ENCODE measurements at regions not wholly inside any gene's neighbourhood (a gene's known extent, or its start where the extent isn't known, plus 50 kb on each side); places are given as distances from the start of the nearest gene placed in this dataset.

DNA sequence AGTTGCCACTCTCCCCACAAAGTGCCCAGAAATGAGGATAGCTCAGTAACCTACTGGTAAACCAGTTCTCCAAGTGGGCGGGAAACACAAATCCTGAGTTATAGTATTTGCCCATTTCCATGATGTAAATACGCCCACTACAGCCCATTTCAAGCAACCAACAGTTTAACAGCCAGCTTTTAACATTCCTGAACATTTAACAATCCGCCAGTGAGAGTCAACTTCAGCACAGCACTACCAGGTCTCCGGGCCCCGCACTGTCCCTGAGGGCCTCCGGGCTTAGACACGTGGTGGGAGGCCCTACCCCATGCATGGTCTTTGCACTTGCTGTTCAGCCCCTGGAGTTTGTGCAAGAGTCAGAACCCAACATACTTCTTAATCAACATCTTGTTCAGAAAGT is 132.0 kb upstream of the CTTNBP2NL start:
- Histone ChIP-seq H3K4me1 (peaks cover 34% of the 10 kb centered on the region), H3K9ac (no peak overlapping the region), H3K4me2 (no peak overlapping the region), H3K9me3 (ENCODE audit: low read depth) (no peaks in the 10 kb centered on the region), H3K79me2 (ENCODE audit: low read depth) (no peaks in the 10 kb centered on the region), H4K20me1 (ENCODE audit: low read depth) (no peaks in the 10 kb centered on the region), H3F3A (ENCODE audit: low read depth) (no peaks in the 10 kb centered on the region), H3K27ac (no peak overlapping the region), H2AFZ (replicated peaks) (no peak overlapping the region), H3K4me3 (no peak overlapping the region), H3K36me3 (no peaks in the 10 kb centered on the region), H3K27me3 (no peaks in the 10 kb centered on the region)
- TF ChIP-seq, protein P1, sequence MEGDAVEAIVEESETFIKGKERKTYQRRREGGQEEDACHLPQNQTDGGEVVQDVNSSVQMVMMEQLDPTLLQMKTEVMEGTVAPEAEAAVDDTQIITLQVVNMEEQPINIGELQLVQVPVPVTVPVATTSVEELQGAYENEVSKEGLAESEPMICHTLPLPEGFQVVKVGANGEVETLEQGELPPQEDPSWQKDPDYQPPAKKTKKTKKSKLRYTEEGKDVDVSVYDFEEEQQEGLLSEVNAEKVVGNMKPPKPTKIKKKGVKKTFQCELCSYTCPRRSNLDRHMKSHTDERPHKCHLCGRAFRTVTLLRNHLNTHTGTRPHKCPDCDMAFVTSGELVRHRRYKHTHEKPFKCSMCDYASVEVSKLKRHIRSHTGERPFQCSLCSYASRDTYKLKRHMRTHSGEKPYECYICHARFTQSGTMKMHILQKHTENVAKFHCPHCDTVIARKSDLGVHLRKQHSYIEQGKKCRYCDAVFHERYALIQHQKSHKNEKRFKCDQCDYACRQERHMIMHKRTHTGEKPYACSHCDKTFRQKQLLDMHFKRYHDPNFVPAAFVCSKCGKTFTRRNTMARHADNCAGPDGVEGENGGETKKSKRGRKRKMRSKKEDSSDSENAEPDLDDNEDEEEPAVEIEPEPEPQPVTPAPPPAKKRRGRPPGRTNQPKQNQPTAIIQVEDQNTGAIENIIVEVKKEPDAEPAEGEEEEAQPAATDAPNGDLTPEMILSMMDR (IDR thresholded peaks at IDR 0.05), result no peak
- TF ChIP-seq EZH2 (IDR thresholded peaks at IDR 0.05) (no peak), EZH2phosphoT487 (IDR thresholded peaks at IDR 0.05) (no peak)
- H3K4me3 Mint-ChIP-seq, result no peak overlapping the region
- no peaks in the 10 kb centered on the region for H3K36me3 Mint-ChIP-seq
- peak overlapping the region; percentile 14 for H3K27ac Mint-ChIP-seq
- peaks cover 29% of the 10 kb centered on the region for H3K4me1 Mint-ChIP-seq
- H3K9me3 Mint-ChIP-seq, result no peaks in the 10 kb centered on the region
- DNase-seq (ENCODE audit: low spot score), result no peak
- peaks cover 2% of the 10 kb centered on the region for H3K27me3 Mint-ChIP-seq (ENCODE audit: insufficient read depth, low read depth)

DNA sequence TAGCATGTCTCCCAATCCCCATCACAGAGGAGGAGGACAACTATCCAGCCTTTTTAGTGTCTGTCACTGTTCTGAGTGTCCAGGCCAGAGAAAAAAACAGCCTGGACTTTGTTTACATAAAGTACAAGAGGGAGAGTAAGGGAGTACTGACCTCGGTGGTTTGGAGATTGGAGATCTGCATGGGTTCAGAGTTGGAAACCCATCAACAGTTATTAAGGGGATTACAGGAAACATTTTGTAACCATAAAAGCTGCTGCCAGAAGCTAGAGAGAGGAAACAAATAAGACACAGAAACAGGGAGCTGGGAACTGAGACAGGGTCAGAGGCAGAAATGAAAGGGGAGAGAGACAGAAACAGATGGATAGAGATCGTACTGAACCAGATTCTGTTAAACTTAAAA is 131.5 kb upstream of the CTTNBP2NL start:
- no peaks in the 10 kb centered on the region for H3K79me2 ChIP-seq (ENCODE audit: low read depth)
- H3K27ac ChIP-seq, result no peak overlapping the region
- no peak overlapping the region for H3K4me2 ChIP-seq
- H3K4me3 ChIP-seq, result no peak overlapping the region
- H3K27me3 ChIP-seq, result no peaks in the 10 kb centered on the region
- H3K9ac ChIP-seq, result no peak overlapping the region
- peaks cover 34% of the 10 kb centered on the region for H3K4me1 ChIP-seq
- Mint-ChIP-seq H3K27ac (peak overlapping the region; percentile 14), H3K36me3 (no peaks in the 10 kb centered on the region), H3K9me3 (no peaks in the 10 kb centered on the region), H3K4me1 (peaks cover 29% of the 10 kb centered on the region), H3K27me3 (ENCODE audit: insufficient read depth, low read depth) (peaks cover 2% of the 10 kb centered on the region), H3K4me3 (no peak overlapping the region)
- DNase-seq (ENCODE audit: low spot score), result no peak
- TF ChIP-seq, protein P1 (IDR thresholded peaks at IDR 0.05), result no peak
- TF ChIP-seq EZH2 (IDR thresholded peaks at IDR 0.05), result no peak
- TF ChIP-seq EZH2phosphoT487 (IDR thresholded peaks at IDR 0.05), result no peak
- H3F3A ChIP-seq (ENCODE audit: low read depth), result no peaks in the 10 kb centered on the region
- no peak overlapping the region for H2AFZ ChIP-seq (replicated peaks)
- H3K36me3 ChIP-seq, result no peaks in the 10 kb centered on the region
- H3K9me3 ChIP-seq (ENCODE audit: low read depth), result no peaks in the 10 kb centered on the region
- H4K20me1 ChIP-seq (ENCODE audit: low read depth), result no peaks in the 10 kb centered on the region

DNA sequence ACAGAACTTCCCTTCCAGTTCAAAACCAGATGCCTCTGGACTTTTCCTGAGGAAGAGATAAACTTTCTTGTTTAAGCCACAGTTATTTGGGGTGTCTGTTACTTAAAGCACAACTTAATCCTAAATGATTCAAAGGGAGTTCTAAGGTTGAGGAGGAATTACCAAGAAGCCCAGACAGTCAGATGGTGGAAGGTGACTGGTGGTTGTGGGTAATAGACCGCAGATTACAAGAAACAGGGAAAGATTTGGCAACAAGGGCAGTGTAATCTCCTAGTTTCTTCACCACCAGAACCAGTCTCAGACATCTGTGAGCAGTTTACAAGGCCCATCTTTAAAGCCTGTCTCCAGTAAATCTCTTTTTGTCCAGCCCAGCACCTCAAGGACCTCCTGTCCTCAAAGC is 130.1 kb upstream of the CTTNBP2NL start:
- H3K36me3 ChIP-seq, result no peaks in the 10 kb centered on the region
- TF ChIP-seq EZH2 (IDR thresholded peaks at IDR 0.05) (no peak), EZH2phosphoT487 (IDR thresholded peaks at IDR 0.05) (no peak)
- TF ChIP-seq, protein P1 (IDR thresholded peaks at IDR 0.05), result no peak
- Mint-ChIP-seq H3K27me3 (ENCODE audit: insufficient read depth, low read depth) (peaks cover 2% of the 10 kb centered on the region), H3K4me1 (peaks cover 21% of the 10 kb centered on the region), H3K9me3 (no peaks in the 10 kb centered on the region), H3K4me3 (no peak overlapping the region), H3K27ac (no peak overlapping the region), H3K36me3 (no peaks in the 10 kb centered on the region)
- no peak overlapping the region for H3K9ac ChIP-seq
- no peaks in the 10 kb centered on the region for H3F3A ChIP-seq (ENCODE audit: low read depth)
- DNase-seq (ENCODE audit: low spot score), result no peak
- H3K27me3 ChIP-seq, result no peaks in the 10 kb centered on the region
- H4K20me1 ChIP-seq (ENCODE audit: low read depth), result no peaks in the 10 kb centered on the region
- H3K4me2 ChIP-seq, result no peak overlapping the region
- H3K4me1 ChIP-seq, result peaks cover 23% of the 10 kb centered on the region
- no peaks in the 10 kb centered on the region for H3K79me2 ChIP-seq (ENCODE audit: low read depth)
- no peak overlapping the region for H3K27ac ChIP-seq
- H2AFZ ChIP-seq (replicated peaks), result no peak overlapping the region
- H3K4me3 ChIP-seq, result no peak overlapping the region
- H3K9me3 ChIP-seq (ENCODE audit: low read depth), result no peaks in the 10 kb centered on the region
